ENCODE measurements at regions not wholly inside any gene's neighbourhood (a gene's known extent, or its start where the extent isn't known, plus 50 kb on each side); places are given as distances from the start of the nearest gene placed in this dataset.

DNA sequence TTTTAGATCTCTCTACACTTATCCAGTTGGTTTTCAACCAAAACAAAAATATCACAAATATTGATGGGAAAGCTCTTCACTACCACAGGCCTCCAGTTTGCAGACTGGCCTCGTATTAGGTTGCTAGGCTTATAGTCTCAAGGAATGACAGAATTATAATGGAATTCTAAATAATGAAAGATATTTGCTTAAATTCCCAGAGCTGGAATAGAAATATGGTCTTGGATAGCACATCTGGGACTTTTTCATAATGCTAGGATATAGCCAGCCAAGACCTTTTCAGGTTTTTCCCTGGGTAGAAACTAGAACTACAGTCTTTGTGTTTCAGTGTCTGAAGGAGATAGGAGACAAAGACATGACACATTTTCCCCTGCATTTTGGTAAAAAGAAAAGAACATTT lies 121.9 kb upstream of the STAC start:
- no peak for DNase-seq (ENCODE audit: low read depth)

DNA sequence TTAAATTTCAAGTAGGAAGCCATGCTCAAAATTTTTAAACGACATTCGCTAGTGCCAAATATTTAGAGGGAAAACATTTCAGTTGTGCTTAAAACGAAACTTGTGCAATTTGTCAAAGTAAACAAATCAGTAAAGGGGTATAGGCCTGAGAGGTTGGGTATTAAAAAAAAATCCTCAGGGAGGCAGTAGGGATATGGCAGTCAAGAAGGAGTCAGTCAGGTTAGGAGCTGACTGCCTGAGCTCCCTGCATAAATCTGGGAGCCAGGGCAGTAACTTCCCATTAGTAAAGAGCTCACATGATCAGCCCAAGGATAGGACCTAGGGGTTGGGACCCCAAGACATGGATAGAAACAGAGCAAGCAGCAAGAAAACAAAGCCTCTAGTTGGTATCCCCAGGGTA lies 120.7 kb upstream of the STAC start:
- DNase-seq (ENCODE audit: low read depth): no peak

GRCh38 chr3:36269274-36269673 lies 111.0 kb upstream of the STAC start:
- DNase-seq (ENCODE audit: low read depth): no peak

DNA sequence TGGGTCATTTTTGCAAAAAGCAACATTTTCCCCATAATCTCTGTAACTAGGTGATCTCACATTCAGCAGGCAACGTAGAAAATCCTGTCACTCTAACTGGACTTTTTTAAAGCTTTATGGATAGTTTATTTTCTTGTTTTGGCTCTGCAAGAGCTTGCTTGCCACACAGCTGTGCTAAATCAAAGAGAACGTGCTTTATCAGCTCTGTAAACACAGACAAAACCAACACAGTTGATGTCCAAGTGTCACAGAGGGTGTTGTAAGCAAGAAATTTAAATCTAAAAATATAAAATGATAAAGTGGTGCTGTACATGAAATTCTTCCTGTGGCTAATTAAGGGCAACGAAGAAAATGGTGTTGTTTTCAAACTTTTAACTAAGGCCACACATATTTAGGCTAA lies 97.5 kb upstream of the STAC start:
- no peak for DNase-seq (ENCODE audit: low read depth)

GRCh38 chr3:36295296-36295695 lies 85.0 kb upstream of the STAC start:
- DNase-seq (ENCODE audit: low read depth): no peak

GRCh38 chr3:36297195-36297594 lies 83.1 kb upstream of the STAC start:
- no peak for DNase-seq (ENCODE audit: low read depth)

DNA sequence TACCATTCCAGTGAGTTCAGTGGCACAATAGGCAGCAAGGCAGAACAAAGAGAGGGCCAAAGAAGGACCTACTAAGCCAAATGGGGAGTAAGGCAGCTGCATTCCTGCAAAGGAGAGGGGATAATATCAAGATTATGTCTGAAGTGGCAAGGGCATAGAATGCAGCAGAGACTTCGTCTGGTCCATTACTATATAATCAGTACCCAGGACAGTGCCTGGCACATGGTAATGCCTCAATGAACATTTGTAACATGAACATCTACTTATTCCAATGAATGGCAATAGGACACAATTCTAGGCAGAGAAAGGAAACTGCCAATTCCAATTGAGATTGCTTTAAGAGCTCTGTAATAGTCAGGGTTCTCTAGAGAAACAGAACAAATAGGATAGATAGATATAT lies 82.1 kb upstream of the STAC start:
- no peak for DNase-seq (ENCODE audit: low read depth)

DNA sequence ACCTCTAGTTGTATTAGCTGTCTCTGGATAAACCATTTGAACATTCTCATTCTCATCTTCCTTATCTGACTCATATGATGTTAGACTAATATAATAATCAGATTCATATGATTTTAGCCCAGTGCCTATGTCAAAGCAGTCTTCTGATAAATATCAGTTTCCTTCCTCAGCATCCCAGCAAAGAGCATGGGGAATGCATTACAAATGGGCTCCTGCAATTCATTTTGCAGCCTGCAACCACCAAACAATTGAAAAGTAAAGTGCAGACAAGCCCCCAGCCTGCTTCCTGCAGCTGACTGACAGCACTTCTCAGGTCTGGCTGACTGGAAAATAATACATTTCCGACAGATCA lies 78.2 kb upstream of the STAC start:
- DNase-seq (ENCODE audit: low read depth): no peak

GRCh38 chr3:36302626-36303025 lies 77.7 kb upstream of the STAC start:
- no peak for DNase-seq (ENCODE audit: low read depth)

GRCh38 chr3:36303286-36303685 lies 77.0 kb upstream of the STAC start:
- no peak for DNase-seq (ENCODE audit: low read depth)

DNA sequence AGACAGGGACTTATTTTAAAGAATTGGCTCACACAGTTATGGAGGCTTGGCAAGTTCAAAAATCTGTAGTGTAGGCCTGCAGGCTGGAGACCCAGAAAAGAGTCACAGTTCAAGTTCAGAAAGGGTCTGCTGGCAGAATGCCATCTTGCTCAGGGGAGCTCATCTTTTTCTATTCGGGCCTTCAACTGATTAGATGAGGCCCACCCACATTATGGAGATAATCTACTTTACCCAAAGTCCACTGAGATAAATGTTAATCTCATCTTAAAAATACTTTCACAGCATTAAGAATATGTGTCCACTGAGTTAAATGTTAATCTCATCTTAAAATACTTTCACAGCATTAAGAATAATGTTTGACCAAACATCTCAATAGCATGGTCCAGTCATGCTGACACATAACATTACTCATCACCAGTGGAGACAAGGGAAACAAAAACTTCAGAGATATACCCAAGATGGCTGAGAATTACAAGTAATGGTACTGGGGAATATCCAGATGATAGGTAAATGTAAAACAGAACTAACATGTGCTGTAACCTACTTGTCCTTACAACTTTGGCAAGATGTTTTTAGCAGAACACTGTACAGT lies 74.3 kb upstream of the STAC start:
- peak; percentile 60 for DNase-seq (ENCODE audit: low read depth)

- DNase-seq (ENCODE audit: low read depth): no peak
These were observed 71.2 kb upstream of the STAC start for GRCh38 chr3:36309092-36309491.

DNA sequence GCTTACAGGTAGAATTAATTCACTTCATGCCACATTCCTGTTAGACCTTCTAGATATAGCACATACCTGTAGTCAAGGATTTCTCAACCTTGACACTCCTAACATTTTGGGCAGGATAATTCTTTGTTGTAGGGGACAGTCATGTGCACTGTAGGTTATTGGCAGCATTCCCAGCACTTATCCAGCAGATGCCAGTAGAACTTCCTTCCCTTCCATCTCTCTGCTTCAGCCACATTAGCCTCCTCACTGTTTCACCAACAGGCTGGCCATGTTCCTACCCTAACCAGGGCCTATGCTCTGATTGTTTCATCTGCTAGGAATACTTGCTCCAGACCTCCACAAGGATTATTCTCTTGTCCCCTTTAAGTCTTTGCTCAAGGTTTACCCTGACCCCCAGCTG lies 68.0 kb upstream of the STAC start:
- peak; percentile 44 for DNase-seq (ENCODE audit: low read depth)

DNA sequence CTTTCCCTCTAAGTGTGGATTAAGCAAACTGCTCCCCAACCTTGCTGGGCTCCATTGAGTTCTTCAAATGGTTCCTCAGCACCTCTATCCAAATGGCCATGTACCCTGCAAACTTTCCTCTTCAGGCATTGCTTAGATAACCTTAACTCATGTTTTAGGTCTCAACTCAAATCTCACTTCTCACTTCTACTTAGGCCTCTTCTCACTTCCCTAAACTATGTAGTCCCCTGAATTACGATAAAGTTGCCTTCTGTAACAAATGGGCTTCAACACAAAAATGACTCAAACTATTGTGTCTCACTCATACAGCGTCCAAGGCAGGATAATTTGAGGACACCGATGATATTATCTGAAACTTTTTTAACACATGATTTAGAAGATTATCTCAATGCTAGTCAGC lies 62.4 kb upstream of the STAC start:
- DNase-seq (ENCODE audit: low read depth): no peak

DNA sequence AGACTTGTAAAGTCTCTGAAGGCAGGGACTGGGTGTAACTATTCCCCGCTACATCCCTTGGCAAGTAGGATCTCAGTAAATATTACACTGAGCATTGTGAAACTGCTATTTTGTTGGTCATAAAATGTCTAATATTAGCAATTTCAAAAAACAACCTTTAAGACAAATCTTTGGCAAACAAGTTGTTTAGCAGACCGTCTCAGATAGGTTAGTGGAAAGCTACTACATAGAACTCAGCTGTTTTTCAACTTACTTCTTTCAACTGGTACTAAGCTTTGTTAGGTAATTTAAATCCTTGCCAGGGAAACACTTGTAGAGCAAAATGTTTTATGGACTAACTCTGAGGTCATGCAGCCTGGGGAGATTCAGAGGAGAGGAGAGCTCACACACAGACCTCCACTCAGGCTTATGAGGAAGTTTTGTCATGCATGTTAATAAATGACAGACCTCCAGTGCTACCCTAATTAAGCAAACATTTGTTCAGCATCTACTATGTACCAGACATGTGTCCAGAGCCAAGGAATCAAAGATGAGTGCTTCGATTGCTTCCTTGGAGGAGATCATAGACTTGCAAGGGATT lies 61.6 kb upstream of the STAC start:
- no peak for DNase-seq (ENCODE audit: low read depth)

DNA sequence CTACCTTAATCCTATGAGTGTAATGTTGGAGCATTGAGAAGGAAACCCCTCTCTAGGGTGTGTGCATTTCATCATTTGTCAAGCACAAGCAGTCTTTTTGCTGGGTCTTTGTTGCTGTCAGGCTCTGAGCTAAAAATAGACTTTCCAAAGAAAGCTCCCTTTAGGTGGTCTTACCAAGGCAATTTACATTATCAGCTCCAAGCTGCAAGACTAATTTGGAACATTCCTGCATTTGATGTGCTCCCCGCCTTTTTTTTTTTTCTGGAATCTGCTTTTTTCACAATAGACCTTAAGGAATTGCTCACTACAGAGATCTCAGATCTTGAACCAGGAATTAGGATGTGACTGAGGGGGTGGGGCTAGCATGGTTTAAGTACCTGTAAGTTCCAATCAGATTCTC lies 60.6 kb upstream of the STAC start:
- DNase-seq (ENCODE audit: low read depth): no peak
